IMR-90 (cell line): ENCODE measurements at regions not wholly inside any gene's neighbourhood (a gene's known extent, or its start where the extent isn't known, plus 50 kb on each side); places are given as distances from the start of the nearest gene placed in this dataset.

ENCODE experiments used
- BHLHE40 ChIP-seq: fragments of 150-350 bp; IDR thresholded peaks from 2 replicates; pipeline ENCODE4 v1.6.1; 2016; ENCODE audit warnings: mild to moderate bottlenecking, low read depth, low read length
- CHD1 ChIP-seq: IDR thresholded peaks from 2 replicates; pipeline ENCODE4 v1.6.1; 2012; ENCODE audit warnings: low read depth, low read length, improper control_type of control experiment
- FOS ChIP-seq: fragments of 150-350 bp; IDR thresholded peaks from 2 replicates; pipeline ENCODE4 v1.6.1; 2016; ENCODE audit warnings: low read depth, low read length
- MAFK ChIP-seq: IDR thresholded peaks from 2 replicates; pipeline ENCODE4 v1.6.1; 2012; ENCODE audit warnings: low read depth, low read length, improper control_type of control experiment
- MAZ ChIP-seq: IDR thresholded peaks from 2 replicates; pipeline ENCODE4 v1.6.1; 2012; ENCODE audit warnings: low read depth, mild to moderate bottlenecking, low read length, improper control_type of control experiment, moderate library complexity, borderline replicate concordance
- MXI1 ChIP-seq: IDR thresholded peaks from 2 replicates; pipeline ENCODE4 v1.6.1; 2012; ENCODE audit warnings: low read depth, mild to moderate bottlenecking, low read length, moderate library complexity, borderline replicate concordance
- NFE2L2 ChIP-seq: fragments of 150-350 bp; IDR thresholded peaks from 2 replicates; pipeline ENCODE4 v1.6.1; 2016; ENCODE audit warnings: low read depth, mild to moderate bottlenecking, low read length
- POLR2A ChIP-seq: IDR thresholded peaks from 2 replicates; pipeline ENCODE4 v1.6.1; 2012; ENCODE audit warnings: mild to moderate bottlenecking, low read depth, low read length
- RAD21 ChIP-seq: IDR thresholded peaks from 2 replicates; pipeline ENCODE4 v1.6.1; 2012; ENCODE audit warnings: low read length, improper control_type of control experiment
- RCOR1 ChIP-seq: IDR thresholded peaks from 2 replicates; pipeline ENCODE4 v1.6.1; 2012; ENCODE audit warnings: mild to moderate bottlenecking, low read length, improper control_type of control experiment; ENCODE audit not compliant: insufficient replicate concordance
- RFX5 ChIP-seq: IDR thresholded peaks from 2 replicates; pipeline ENCODE4 v1.8.0; 2012; ENCODE audit warnings: low read depth, mild to moderate bottlenecking, low read length, moderate library complexity
- TF ChIP-seq, protein P1 (sequence below): conservative IDR thresholded peaks from 2 replicates; pipeline ENCODE4 v1.5.1; 2012; ENCODE audit warnings: mild to moderate bottlenecking, low read depth, low read length, improper control_type of control experiment
- TF ChIP-seq, protein P2 (sequence below): fragments of 150-350 bp; IDR thresholded peaks from 2 replicates; pipeline ENCODE4 v1.6.1; 2016; ENCODE audit warnings: low read depth, mild to moderate bottlenecking, low read length, moderate library complexity, borderline replicate concordance
- TF ChIP-seq, protein P3 (sequence below): fragments of 150-350 bp; IDR thresholded peaks from 2 replicates; pipeline ENCODE4 v1.6.1; 2017; ENCODE audit warnings: mild to moderate bottlenecking, antibody characterized with exemption, low read length, low read depth

- TF ChIP-seq, protein P1, sequence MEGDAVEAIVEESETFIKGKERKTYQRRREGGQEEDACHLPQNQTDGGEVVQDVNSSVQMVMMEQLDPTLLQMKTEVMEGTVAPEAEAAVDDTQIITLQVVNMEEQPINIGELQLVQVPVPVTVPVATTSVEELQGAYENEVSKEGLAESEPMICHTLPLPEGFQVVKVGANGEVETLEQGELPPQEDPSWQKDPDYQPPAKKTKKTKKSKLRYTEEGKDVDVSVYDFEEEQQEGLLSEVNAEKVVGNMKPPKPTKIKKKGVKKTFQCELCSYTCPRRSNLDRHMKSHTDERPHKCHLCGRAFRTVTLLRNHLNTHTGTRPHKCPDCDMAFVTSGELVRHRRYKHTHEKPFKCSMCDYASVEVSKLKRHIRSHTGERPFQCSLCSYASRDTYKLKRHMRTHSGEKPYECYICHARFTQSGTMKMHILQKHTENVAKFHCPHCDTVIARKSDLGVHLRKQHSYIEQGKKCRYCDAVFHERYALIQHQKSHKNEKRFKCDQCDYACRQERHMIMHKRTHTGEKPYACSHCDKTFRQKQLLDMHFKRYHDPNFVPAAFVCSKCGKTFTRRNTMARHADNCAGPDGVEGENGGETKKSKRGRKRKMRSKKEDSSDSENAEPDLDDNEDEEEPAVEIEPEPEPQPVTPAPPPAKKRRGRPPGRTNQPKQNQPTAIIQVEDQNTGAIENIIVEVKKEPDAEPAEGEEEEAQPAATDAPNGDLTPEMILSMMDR = no peak
- no peak for TF ChIP-seq RCOR1
- TF ChIP-seq RFX5 = no peak
- TF ChIP-seq, protein P2, sequence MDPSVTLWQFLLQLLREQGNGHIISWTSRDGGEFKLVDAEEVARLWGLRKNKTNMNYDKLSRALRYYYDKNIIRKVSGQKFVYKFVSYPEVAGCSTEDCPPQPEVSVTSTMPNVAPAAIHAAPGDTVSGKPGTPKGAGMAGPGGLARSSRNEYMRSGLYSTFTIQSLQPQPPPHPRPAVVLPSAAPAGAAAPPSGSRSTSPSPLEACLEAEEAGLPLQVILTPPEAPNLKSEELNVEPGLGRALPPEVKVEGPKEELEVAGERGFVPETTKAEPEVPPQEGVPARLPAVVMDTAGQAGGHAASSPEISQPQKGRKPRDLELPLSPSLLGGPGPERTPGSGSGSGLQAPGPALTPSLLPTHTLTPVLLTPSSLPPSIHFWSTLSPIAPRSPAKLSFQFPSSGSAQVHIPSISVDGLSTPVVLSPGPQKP = no peak
- no peak for TF ChIP-seq MAFK
- no peak for TF ChIP-seq BHLHE40
- TF ChIP-seq POLR2A = no peak
- no peak for TF ChIP-seq FOS
- no peak for TF ChIP-seq RAD21
- no peak for TF ChIP-seq CHD1
- TF ChIP-seq MXI1 = no peak
- no peak for TF ChIP-seq NFE2L2
- TF ChIP-seq, protein P3, sequence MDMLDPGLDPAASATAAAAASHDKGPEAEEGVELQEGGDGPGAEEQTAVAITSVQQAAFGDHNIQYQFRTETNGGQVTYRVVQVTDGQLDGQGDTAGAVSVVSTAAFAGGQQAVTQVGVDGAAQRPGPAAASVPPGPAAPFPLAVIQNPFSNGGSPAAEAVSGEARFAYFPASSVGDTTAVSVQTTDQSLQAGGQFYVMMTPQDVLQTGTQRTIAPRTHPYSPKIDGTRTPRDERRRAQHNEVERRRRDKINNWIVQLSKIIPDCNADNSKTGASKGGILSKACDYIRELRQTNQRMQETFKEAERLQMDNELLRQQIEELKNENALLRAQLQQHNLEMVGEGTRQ = no peak
- no peak for TF ChIP-seq MAZ
Observed at GRCh38 chr22:27250886-27251285, 550.7 kb downstream of the MN1 start.
